SK-N-SH treated with all-trans-retinoic acid at 6 μM for 48 hours (cell line): ENCODE measurements at regions not wholly inside any gene's neighbourhood (a gene's known extent, or its start where the extent isn't known, plus 50 kb on each side); places are given as distances from the start of the nearest gene placed in this dataset.

ENCODE experiments used
- ARNTL ChIP-seq: fragments of 450-650 bp; formaldehyde crosslinking; IDR thresholded peaks from 2 replicates; pipeline ENCODE4 v1.5.0; 2020; ENCODE audit warnings: low read depth, mild to moderate bottlenecking, moderate library complexity, borderline replicate concordance
- BACH2 ChIP-seq: fragments of 250-450 bp; sonication (Bioruptor Pico); IDR thresholded peaks from 2 replicates; pipeline ENCODE4 v1.9.0; 2021; ENCODE audit warnings: mild to moderate bottlenecking, borderline replicate concordance
- ISL1 ChIP-seq: fragments of 250-450 bp; sonication (Bioruptor Pico); IDR thresholded peaks from 2 replicates; pipeline ENCODE4 v2.1.2; 2022; ENCODE audit warnings: mild to moderate bottlenecking, moderate library complexity
- PATZ1 ChIP-seq: fragments of 250-450 bp; sonication (Bioruptor Pico); IDR thresholded peaks from 2 replicates; pipeline ENCODE4 v1.8.0; 2020; ENCODE audit warnings: mild to moderate bottlenecking, moderate library complexity, borderline replicate concordance
- RARB ChIP-seq: fragments of 250-450 bp; sonication (Bioruptor Pico); IDR thresholded peaks from 2 replicates; pipeline ENCODE4 v1.8.0; 2021; ENCODE audit warnings: mild to moderate bottlenecking, moderate library complexity
- SNAI2 ChIP-seq: fragments of 250-450 bp; sonication (Bioruptor Pico); IDR thresholded peaks from 2 replicates; pipeline ENCODE4 v1.5.0; 2020; ENCODE audit warnings: mild to moderate bottlenecking, moderate library complexity
- ZC3H10 ChIP-seq: fragments of 250-450 bp; sonication (Bioruptor Pico); IDR thresholded peaks from 2 replicates; pipeline ENCODE4 v1.5.1; 2021; ENCODE audit warnings: mild to moderate bottlenecking, moderate library complexity
- ZFP3 ChIP-seq: fragments of 250-450 bp; sonication (Bioruptor Pico); IDR thresholded peaks from 2 replicates; pipeline ENCODE4 v1.5.0; 2020; ENCODE audit warnings: mild to moderate bottlenecking, moderate library complexity
- ZFP30 ChIP-seq: fragments of 450-650 bp; formaldehyde crosslinking; IDR thresholded peaks from 2 replicates; pipeline ENCODE4 v1.5.0; 2022; ENCODE audit warnings: mild to moderate bottlenecking, moderate library complexity

- TF ChIP-seq SNAI2 (CRISPR knock-in tag) (no peak), ISL1 (CRISPR knock-in tag) (no peak), ZC3H10 (CRISPR knock-in tag) (no peak), BACH2 (CRISPR knock-in tag) (no peak), PATZ1 (CRISPR knock-in tag) (no peak), ZFP30 (CRISPR knock-in tag) (no peak), RARB (no peak), ARNTL (no peak), ZFP3 (CRISPR knock-in tag) (no peak)
Measured at GRCh38 chr4:11565213-11565612, 136.5 kb upstream of the HS3ST1 start.
